Mesothelial cell of epicardium (in vitro differentiated cells): ENCODE measurements at regions not wholly inside any gene's neighbourhood (a gene's known extent, or its start where the extent isn't known, plus 50 kb on each side); places are given as distances from the start of the nearest gene placed in this dataset.

Experiments used
- DNase-seq, 2 experiments: peaks; one replicate each; pipeline ENCODE4 v3.0.0; 2021; ENCODE audit warnings: low spot score in 2 of 2; ENCODE audit not compliant: unreplicated experiment in 2 of 2
- H3K27ac Mint-ChIP-seq: 2 replicates; pipeline ENCODE4 v1.8.0; 2021; ENCODE audit warnings: mixed read lengths
- H3K27me3 Mint-ChIP-seq: 2 replicates; pipeline ENCODE4 v1.8.0; 2021; ENCODE audit warnings: low read depth, mixed read lengths
- H3K36me3 Mint-ChIP-seq: 2 replicates; pipeline ENCODE4 v1.8.0; 2021; ENCODE audit warnings: mixed read lengths
- H3K4me1 Mint-ChIP-seq: 2 replicates; pipeline ENCODE4 v1.8.0; 2021; ENCODE audit warnings: mixed read lengths
- H3K4me3 Mint-ChIP-seq: 2 replicates; pipeline ENCODE4 v1.8.0; 2021; ENCODE audit warnings: mild to moderate bottlenecking, moderate library complexity, mixed read lengths
- H3K9me3 Mint-ChIP-seq: 2 replicates; pipeline ENCODE4 v1.8.0; 2021; ENCODE audit warnings: mixed read lengths
- CTCF ChIP-seq: fragments of 200-600 bp; sonication (generic); IDR thresholded peaks from one replicate; pipeline ENCODE4 v1.5.0; 2021; ENCODE audit warnings: antibody characterized with exemption; ENCODE audit not compliant: unreplicated experiment

- no peak for DNase-seq
- Mint-ChIP-seq H3K4me3 (no peak overlapping the region), H3K27me3 (no peaks in the 10 kb centered on the region), H3K9me3 (peaks cover 7% of the 10 kb centered on the region), H3K27ac (no peak overlapping the region), H3K4me1 (peaks cover 3% of the 10 kb centered on the region), H3K36me3 (no peaks in the 10 kb centered on the region)
- TF ChIP-seq CTCF = no peak
These were observed 101.2 kb upstream of the CREB1 start for GRCh38 chr2:207428573-207428972.

- Mint-ChIP-seq H3K4me1 (peaks cover 10% of the 10 kb centered on the region), H3K36me3 (no peaks in the 10 kb centered on the region), H3K9me3 (no peaks in the 10 kb centered on the region), H3K27ac (no peak overlapping the region), H3K27me3 (no peaks in the 10 kb centered on the region), H3K4me3 (no peak overlapping the region)
- no peak for TF ChIP-seq CTCF
- no peak for DNase-seq
These were observed 97.3 kb upstream of the CREB1 start for GRCh38 chr2:207432453-207432852.

GRCh38 chr2:207434306-207434705, 95.5 kb upstream of the CREB1 start:
- TF ChIP-seq CTCF = no peak
- Mint-ChIP-seq H3K9me3 (no peaks in the 10 kb centered on the region), H3K4me1 (peaks cover 14% of the 10 kb centered on the region), H3K4me3 (no peak overlapping the region), H3K27ac (no peak overlapping the region), H3K36me3 (no peaks in the 10 kb centered on the region), H3K27me3 (no peaks in the 10 kb centered on the region)
- DNase-seq = no peak

- Mint-ChIP-seq H3K27me3 (no peaks in the 10 kb centered on the region), H3K36me3 (no peaks in the 10 kb centered on the region), H3K4me1 (peaks cover 14% of the 10 kb centered on the region), H3K9me3 (no peaks in the 10 kb centered on the region), H3K4me3 (no peak overlapping the region), H3K27ac (no peak overlapping the region)
- TF ChIP-seq CTCF = no peak
- DNase-seq = no peak
These were observed 94.8 kb upstream of the CREB1 start for GRCh38 chr2:207434899-207435465.

- DNase-seq = no peak
- no peaks in the 10 kb centered on the region for H3K27me3 Mint-ChIP-seq
- no peak overlapping the region for H3K27ac Mint-ChIP-seq
- TF ChIP-seq CTCF = no peak
- no peaks in the 10 kb centered on the region for H3K36me3 Mint-ChIP-seq
- peaks cover 14% of the 10 kb centered on the region for H3K4me1 Mint-ChIP-seq
- no peak overlapping the region for H3K4me3 Mint-ChIP-seq
- no peaks in the 10 kb centered on the region for H3K9me3 Mint-ChIP-seq
These were observed 92.6 kb upstream of the CREB1 start for GRCh38 chr2:207437136-207437523.
